Left ventricle myocardium inferior (tissue), 1 donor: ENCODE measurements at regions not wholly inside any gene's neighbourhood (a gene's known extent, or its start where the extent isn't known, plus 50 kb on each side); places are given as distances from the start of the nearest gene placed in this dataset.

Experiments used
- DNase-seq: peaks from one replicate; pipeline ENCODE4 v3.0.0-alpha.2; 2020
- H3K27ac ChIP-seq: fragments of 200-600 bp; replicated peaks from 2 replicates; pipeline ENCODE4 v1.8.0; 2021
- H3K27me3 ChIP-seq: fragments of 200-600 bp; 2 replicates; pipeline ENCODE4 v1.8.0; 2021; ENCODE audit warnings: low read depth
- H3K36me3 ChIP-seq: fragments of 200-600 bp; 2 replicates; pipeline ENCODE4 v1.8.0; 2021
- H3K4me1 ChIP-seq: fragments of 200-600 bp; 2 replicates; pipeline ENCODE4 v1.8.0; 2021
- H3K4me3 ChIP-seq: fragments of 200-600 bp; 2 replicates; pipeline ENCODE4 v1.8.0; 2021; ENCODE audit warnings: mild to moderate bottlenecking, moderate library complexity
- H3K9me3 ChIP-seq: fragments of 200-600 bp; replicated peaks from 2 replicates; pipeline ENCODE4 v1.8.0; 2021
- intact Hi-C: fragments of 100-400 bp; cut with micrococcal nuclease; formaldehyde crosslinking; loops from one replicate; pipeline ENCODE4 v1.11.0; 2022
- TF ChIP-seq, protein P1 (sequence below): fragments of 200-600 bp; IDR thresholded peaks from 2 replicates; pipeline ENCODE4 v1.8.0; 2021; ENCODE audit warnings: antibody characterized with exemption, mild to moderate bottlenecking, borderline replicate concordance
- donor health status: DM: no; HTN: yes; CAD: no; lungs with severe emphysema.

DNA sequence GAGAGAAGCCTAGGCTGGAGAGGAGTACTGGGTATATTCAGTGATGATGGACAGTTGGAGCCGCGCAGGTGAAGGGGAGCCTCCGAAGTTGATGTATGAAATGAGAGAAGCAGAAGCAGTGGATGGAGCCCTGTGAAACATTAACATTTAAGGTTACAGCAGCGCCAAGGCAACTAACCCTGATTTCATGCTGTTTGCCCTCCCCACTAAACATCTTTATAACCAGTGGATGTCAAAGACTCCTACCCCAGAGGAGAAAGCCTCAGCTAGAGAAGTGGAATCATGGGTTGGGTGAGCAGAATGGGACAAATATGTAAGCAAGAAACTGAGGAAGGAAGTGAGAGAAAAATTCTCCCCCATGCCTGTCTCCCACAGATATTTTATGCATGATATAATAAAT lies 92.0 kb upstream of the NMNAT3 start:
- intact Hi-C loops: no loop called here
- H3K4me1 ChIP-seq: peaks cover 8% of the 10 kb centered on the region
- no peak overlapping the region for H3K27ac ChIP-seq
- no peaks in the 10 kb centered on the region for H3K9me3 ChIP-seq
- H3K36me3 ChIP-seq: no peaks in the 10 kb centered on the region
- no peak for DNase-seq
- H3K4me3 ChIP-seq: no peak overlapping the region
- H3K27me3 ChIP-seq: no peaks in the 10 kb centered on the region
- TF ChIP-seq, protein P1, sequence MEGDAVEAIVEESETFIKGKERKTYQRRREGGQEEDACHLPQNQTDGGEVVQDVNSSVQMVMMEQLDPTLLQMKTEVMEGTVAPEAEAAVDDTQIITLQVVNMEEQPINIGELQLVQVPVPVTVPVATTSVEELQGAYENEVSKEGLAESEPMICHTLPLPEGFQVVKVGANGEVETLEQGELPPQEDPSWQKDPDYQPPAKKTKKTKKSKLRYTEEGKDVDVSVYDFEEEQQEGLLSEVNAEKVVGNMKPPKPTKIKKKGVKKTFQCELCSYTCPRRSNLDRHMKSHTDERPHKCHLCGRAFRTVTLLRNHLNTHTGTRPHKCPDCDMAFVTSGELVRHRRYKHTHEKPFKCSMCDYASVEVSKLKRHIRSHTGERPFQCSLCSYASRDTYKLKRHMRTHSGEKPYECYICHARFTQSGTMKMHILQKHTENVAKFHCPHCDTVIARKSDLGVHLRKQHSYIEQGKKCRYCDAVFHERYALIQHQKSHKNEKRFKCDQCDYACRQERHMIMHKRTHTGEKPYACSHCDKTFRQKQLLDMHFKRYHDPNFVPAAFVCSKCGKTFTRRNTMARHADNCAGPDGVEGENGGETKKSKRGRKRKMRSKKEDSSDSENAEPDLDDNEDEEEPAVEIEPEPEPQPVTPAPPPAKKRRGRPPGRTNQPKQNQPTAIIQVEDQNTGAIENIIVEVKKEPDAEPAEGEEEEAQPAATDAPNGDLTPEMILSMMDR: no peak

DNA sequence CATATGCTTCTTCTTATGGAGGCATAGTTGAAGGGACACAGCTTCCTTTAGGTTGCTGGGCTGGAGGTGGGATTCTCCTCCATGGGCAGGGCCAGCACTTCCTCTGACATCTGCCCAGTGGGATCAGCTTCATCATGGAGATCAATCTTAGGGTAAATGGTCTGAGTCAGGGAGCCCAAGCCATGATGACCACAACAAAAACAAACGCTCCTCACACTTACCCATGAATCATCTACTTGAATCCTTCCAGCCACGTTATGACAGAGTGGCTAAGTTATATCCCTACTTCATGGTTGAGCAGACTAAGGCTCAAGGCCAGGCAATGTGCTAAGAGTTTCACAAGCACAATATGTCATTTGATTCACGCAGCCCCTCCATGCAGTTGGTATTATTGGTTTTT lies 87.2 kb upstream of the NMNAT3 start:
- Histone ChIP-seq H3K27me3 (no peaks in the 10 kb centered on the region), H3K9me3 (no peaks in the 10 kb centered on the region), H3K27ac (no peak overlapping the region), H3K4me3 (no peak overlapping the region), H3K4me1 (peaks cover 12% of the 10 kb centered on the region), H3K36me3 (no peaks in the 10 kb centered on the region)
- TF ChIP-seq, protein P1: no peak
- no peak for DNase-seq
- intact Hi-C loops: no loop called here

DNA sequence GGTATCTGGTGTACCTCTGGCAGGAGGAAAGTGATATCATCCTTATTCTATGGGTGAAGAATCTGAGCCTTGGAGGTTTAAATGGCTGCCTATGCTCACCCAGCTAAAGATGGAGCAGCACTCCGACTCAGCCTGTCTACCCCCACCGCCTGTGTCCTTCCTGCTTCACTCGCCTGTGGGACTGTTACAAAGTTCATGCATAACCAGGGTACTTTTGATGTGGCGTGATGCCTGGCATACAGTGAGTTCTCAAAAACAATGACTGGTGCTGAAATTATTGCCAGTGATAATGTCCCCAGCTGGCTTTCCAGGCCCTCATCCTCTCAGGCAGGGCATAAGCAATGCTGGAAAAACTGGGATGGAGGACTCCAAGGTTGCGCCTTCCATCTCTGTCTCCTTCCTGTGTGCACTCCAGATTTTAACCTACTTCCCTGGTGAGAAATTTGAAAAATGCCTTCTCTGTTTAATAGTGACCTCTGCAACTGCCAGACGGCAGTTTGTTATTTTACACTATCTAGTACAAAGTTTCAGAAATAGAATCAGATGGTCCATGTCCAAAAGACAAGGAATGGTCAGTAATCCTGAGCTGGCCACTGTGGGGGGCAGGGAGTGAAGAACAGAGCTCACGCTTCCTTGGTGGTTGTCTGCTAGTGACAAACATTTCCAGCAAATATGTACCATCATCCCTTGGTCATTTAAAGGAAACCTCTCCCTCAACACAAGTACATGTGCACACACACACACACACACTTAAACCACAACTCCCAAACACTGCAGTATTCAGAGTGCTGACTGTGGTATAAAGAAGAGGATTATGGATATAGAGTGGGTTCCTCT lies 86.5 kb upstream of the NMNAT3 start:
- no peak overlapping the region for H3K27ac ChIP-seq
- DNase-seq: no peak
- H3K9me3 ChIP-seq: no peaks in the 10 kb centered on the region

DNA sequence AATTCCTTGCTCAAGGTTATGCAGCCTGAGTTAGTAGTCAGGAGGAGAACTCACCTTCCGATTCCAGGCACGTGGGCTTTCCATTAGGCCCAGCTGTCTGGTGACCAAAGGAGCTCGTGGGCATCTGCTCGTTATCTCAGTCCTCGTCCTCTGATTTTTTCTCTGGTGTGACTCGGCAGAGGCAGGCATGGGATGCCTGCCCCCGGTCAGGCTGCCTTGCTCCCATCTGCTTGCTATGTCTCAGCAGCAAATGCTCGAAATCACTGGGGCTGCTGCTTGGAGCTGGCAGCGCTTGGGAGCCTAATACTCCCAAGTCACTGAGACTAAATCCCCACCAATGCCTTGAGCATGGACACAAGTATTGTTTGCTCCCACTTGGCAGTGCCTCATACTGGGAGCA lies 84.5 kb upstream of the NMNAT3 start:
- Histone ChIP-seq H3K4me3 (no peak overlapping the region), H3K9me3 (no peaks in the 10 kb centered on the region), H3K27ac (no peak overlapping the region), H3K27me3 (no peaks in the 10 kb centered on the region), H3K36me3 (no peaks in the 10 kb centered on the region), H3K4me1 (peaks cover 27% of the 10 kb centered on the region)
- no peak for DNase-seq
- TF ChIP-seq, protein P1: no peak
- intact Hi-C loops: no loop called here

More for the DNA sequence above, 86.5 kb upstream of the NMNAT3 start:
- Histone ChIP-seq H3K4me1 (peaks cover 18% of the 10 kb centered on the region), H3K27me3 (no peaks in the 10 kb centered on the region), H3K36me3 (no peaks in the 10 kb centered on the region), H3K4me3 (no peak overlapping the region)
- TF ChIP-seq, protein P1: no peak
- intact Hi-C loops: no loop called here

DNA sequence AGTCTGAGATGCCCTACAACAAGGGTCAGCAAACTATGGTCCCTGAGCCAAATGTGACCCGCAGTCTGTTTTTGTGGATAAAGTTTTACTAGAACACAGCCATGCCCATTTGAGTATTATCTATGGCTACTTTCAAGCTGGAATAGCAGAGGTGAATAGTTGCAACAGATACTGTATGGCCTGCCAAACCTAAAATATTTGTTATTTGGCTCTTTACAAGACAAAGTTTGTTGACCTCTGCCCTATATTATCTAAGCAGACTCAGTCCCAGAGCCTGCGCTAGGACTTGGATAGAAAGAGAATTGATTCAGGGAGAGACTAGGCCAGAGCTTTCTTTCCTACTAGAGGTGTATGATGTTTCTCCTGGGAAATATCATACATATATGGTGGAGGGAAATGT lies 81.7 kb upstream of the NMNAT3 start:
- DNase-seq: no peak
- TF ChIP-seq, protein P1: no peak
- Histone ChIP-seq H3K4me1 (peaks cover 26% of the 10 kb centered on the region), H3K9me3 (no peaks in the 10 kb centered on the region), H3K4me3 (no peak overlapping the region), H3K27ac (no peak overlapping the region), H3K36me3 (no peaks in the 10 kb centered on the region), H3K27me3 (no peaks in the 10 kb centered on the region)
- intact Hi-C loops: no loop called here
